HCT116 (cell line): ENCODE measurements at regions not wholly inside any gene's neighbourhood (a gene's known extent, or its start where the extent isn't known, plus 50 kb on each side); places are given as distances from the start of the nearest gene placed in this dataset.
"Not testable (repeated sequence)": the region's sequence is repeated elsewhere in the genome, so short reads cannot be mapped to it uniquely, and the experiment has no call there.

Source experiments
- ATAC-seq: fragments of 200-7000 bp; cut with Tn5 transposase; 2 replicates; pipeline ENCODE4 v1.9.1; 2020; ENCODE audit warnings: mild to moderate bottlenecking, moderate library complexity
- BruUV-seq: library from RNA; stranded (reverse); fragments of 400-500 nt; replicated peaks from 2 replicates; lab custom pipeline; 2021; lab: Mats Ljungman, UMichigan
- CTCF ChIA-PET: fragments of 300-600 bp; sonication (Branson Sonifier 250); formaldehyde crosslinking; loops from one replicate; lab custom pipeline; 2021; ENCODE audit warnings: antibody characterized with exemption; lab: Charles Lee
- POLR2A ChIA-PET: fragments of 300-600, 350-600 bp; sonication (Branson Sonifier 250); formaldehyde crosslinking; loops from one replicate; lab custom pipeline; 2021; ENCODE audit warnings: antibody characterized with exemption; lab: Charles Lee
- RAD21 ChIA-PET, 2 experiments: fragments of 300-600 bp; sonication (Branson Sonifier 250); formaldehyde crosslinking; loops; one replicate each; lab custom pipeline; 2023; ENCODE audit warnings: low total read pairs in 2 of 2; ENCODE audit not compliant: uncharacterized antibody in 2 of 2, unreplicated experiment in 2 of 2, low non-redundant PET in 1 of 2; lab: Charles Lee
- DNase-seq: peaks from one replicate; pipeline ENCODE4 v3.0.0-alpha.2; 2010; ENCODE audit warnings: low read depth, low spot score
- H2AFZ ChIP-seq: fragments of 200-600 bp; shearing (Covaris generic), sonication (generic); 2 replicates; pipeline ENCODE4 v1.6.1; 2017; ENCODE audit warnings: low read depth, mixed run types, mixed read lengths, antibody characterized with exemption, low read length; ENCODE audit not compliant: poor library complexity, severe bottlenecking
- H3K27ac ChIP-seq: 2 replicates; pipeline ENCODE4 v1.5.1; 2012; ENCODE audit warnings: low read depth, low read length
- H3K27me3 ChIP-seq: fragments of 200-600 bp; sonication (generic); 2 replicates; pipeline ENCODE4 v1.6.1; 2016; ENCODE audit warnings: mixed run types, low read length, mixed read lengths; ENCODE audit not compliant: insufficient read depth
- H3K36me3 ChIP-seq, 2 experiments: fragments of 200-500 bp in 1 of 2; fragments of 200-600 bp in 1 of 2; sonication (Bioruptor generic) in 1 of 2; sonication (generic) in 1 of 2; 2 replicates each; pipeline versions ENCODE4 v1.5.1 to v1.6.1; 2014 to 2016; ENCODE audit warnings: low read length in 2 of 2, inconsistent platforms in 1 of 2, mixed read lengths in 1 of 2, mixed run types in 1 of 2; ENCODE audit not compliant: insufficient read depth in 2 of 2, control insufficient read depth in 1 of 2
- H3K4me1 ChIP-seq, 2 experiments: fragments of 200-600 bp in 1 of 2; sonication (generic) in 1 of 2; 2 replicates each; pipeline versions ENCODE4 v1.5.1 to v1.6.1; 2012 to 2017; ENCODE audit warnings: low read length in 2 of 2, inconsistent platforms in 1 of 2, mild to moderate bottlenecking in 1 of 2, mixed read lengths in 1 of 2, mixed run types in 1 of 2, moderate library complexity in 1 of 2; ENCODE audit not compliant: insufficient read depth in 2 of 2, control insufficient read depth in 1 of 2
- H3K4me2 ChIP-seq: fragments of 200-600 bp; sonication (generic); 2 replicates; pipeline ENCODE4 v1.6.1; 2017; ENCODE audit warnings: mixed run types, low read length, mixed read lengths
- H3K4me3 ChIP-seq, 2 experiments: fragments of 200-600 bp in 1 of 2; sonication (generic) in 1 of 2; replicated peaks in 1 of 2; 2 replicates each; pipeline ENCODE4 v1.5.1; 2011 to 2016; ENCODE audit warnings: low read length in 2 of 2, control low read depth in 1 of 2, low read depth in 1 of 2, mild to moderate bottlenecking in 1 of 2, mixed read lengths in 1 of 2, mixed run types in 1 of 2
- H3K79me2 ChIP-seq: fragments of 200-600 bp; sonication (generic); 2 replicates; pipeline ENCODE4 v1.6.1; 2017; ENCODE audit warnings: mild to moderate bottlenecking, mixed run types, low read length, moderate library complexity, mixed read lengths; ENCODE audit not compliant: insufficient read depth
- H3K9ac ChIP-seq: fragments of 200-600 bp; sonication (generic); 2 replicates; pipeline ENCODE4 v1.6.1; 2016; ENCODE audit warnings: low read length, mixed read lengths
- H3K9me2 ChIP-seq: fragments of 200-600 bp; sonication (generic), shearing (Covaris generic); 2 replicates; pipeline ENCODE4 v1.6.1; 2017; ENCODE audit warnings: mixed run types, mild to moderate bottlenecking, moderate library complexity; ENCODE audit not compliant: insufficient read depth
- H3K9me3 ChIP-seq, 2 experiments: fragments of 200-500 bp in 1 of 2; fragments of 200-600 bp in 1 of 2; sonication (Bioruptor generic) in 1 of 2; sonication (generic) in 1 of 2; 2 replicates each; pipeline ENCODE4 v1.6.1; 2014 to 2017; ENCODE audit warnings: low read length in 2 of 2, mixed read lengths in 2 of 2, inconsistent platforms in 1 of 2, low read depth in 1 of 2, mild to moderate bottlenecking in 1 of 2, mixed run types in 1 of 2, moderate library complexity in 1 of 2; ENCODE audit not compliant: control insufficient read depth in 1 of 2, insufficient read depth in 1 of 2
- H4K20me1 ChIP-seq: fragments of 200-600 bp; sonication (generic), shearing (Covaris generic); 2 replicates; pipeline ENCODE4 v1.6.1; 2017; ENCODE audit warnings: mixed run types, mild to moderate bottlenecking, moderate library complexity; ENCODE audit not compliant: insufficient read depth
- CBX3 ChIP-seq: IDR thresholded peaks from 2 replicates; pipeline ENCODE4 v1.6.1; 2012; ENCODE audit warnings: low read depth
- ELF1 ChIP-seq: IDR thresholded peaks from 2 replicates; pipeline ENCODE4 v1.6.1; 2012; ENCODE audit warnings: low read depth, borderline replicate concordance
- EZH2phosphoT487 ChIP-seq: fragments of 200-600 bp; IDR thresholded peaks from 2 replicates; pipeline ENCODE4 v1.6.1; 2018; ENCODE audit warnings: antibody characterized with exemption, borderline replicate concordance
- POLR2A ChIP-seq: IDR thresholded peaks from 2 replicates; pipeline ENCODE4 v1.7.0; 2011; ENCODE audit warnings: borderline replicate concordance; ENCODE audit not compliant: insufficient read depth, insufficient read length; ENCODE audit errors: extremely low read depth
- POLR2AphosphoS5 ChIP-seq: IDR thresholded peaks from 2 replicates; pipeline ENCODE4 v1.6.1; 2011; ENCODE audit warnings: mild to moderate bottlenecking, low read depth, low read length, moderate library complexity
- RAD21 ChIP-seq: IDR thresholded peaks from 2 replicates; pipeline ENCODE4 v1.6.1; 2012; ENCODE audit warnings: low read depth, mild to moderate bottlenecking
- REST ChIP-seq: IDR thresholded peaks from 2 replicates; pipeline ENCODE4 v1.6.1; 2012; ENCODE audit warnings: low read depth
- SIN3A ChIP-seq: IDR thresholded peaks from 2 replicates; pipeline ENCODE4 v1.6.1; 2012; ENCODE audit warnings: low read depth
- SRF ChIP-seq: IDR thresholded peaks from 2 replicates; pipeline ENCODE4 v1.6.1; 2012; ENCODE audit warnings: low read depth
- YY1 ChIP-seq: IDR thresholded peaks from 2 replicates; pipeline ENCODE4 v1.6.1; 2011; ENCODE audit warnings: low read length, low read depth, moderate library complexity, mild to moderate bottlenecking; ENCODE audit not compliant: insufficient replicate concordance; ENCODE audit errors: extremely low read depth
- ZNF274 ChIP-seq: fragments of 200-500 bp; sonication (Bioruptor generic); IDR thresholded peaks from 2 replicates; pipeline ENCODE4 v1.6.1; 2014; ENCODE audit warnings: mild to moderate bottlenecking, low read depth, low read length, inconsistent platforms
- intact Hi-C: fragments of 100-400 bp; cut with micrococcal nuclease; formaldehyde crosslinking; loops from 2 replicates; pipeline ENCODE4 v1.10.0; 2022
- TF ChIP-seq, protein P1 (sequence below): IDR thresholded peaks from 2 replicates; pipeline ENCODE4 v1.6.1; 2012
- TF ChIP-seq, protein P2 (sequence below): IDR thresholded peaks from 2 replicates; pipeline ENCODE4 v1.6.1; 2011; ENCODE audit warnings: mild to moderate bottlenecking, low read length, moderate library complexity; ENCODE audit not compliant: insufficient replicate concordance; ENCODE audit errors: extremely low read depth

- H3K9ac ChIP-seq: no peak overlapping the region
- DNase-seq (no peak), ATAC-seq (no peak)
- H3K4me1 ChIP-seq: no peaks in the 10 kb centered on the region
- peak overlapping the region; percentile 32 for H2AFZ ChIP-seq
- no peaks in the 10 kb centered on the region for H3K79me2 ChIP-seq
- intact Hi-C loops: no loop called here
- no peak overlapping the region for H3K4me3 ChIP-seq
- TF ChIP-seq EZH2phosphoT487: no peak
- TF ChIP-seq POLR2A: no peak
- no peak for TF ChIP-seq YY1
- no peak for TF ChIP-seq SIN3A
- TF ChIP-seq, protein P1, sequence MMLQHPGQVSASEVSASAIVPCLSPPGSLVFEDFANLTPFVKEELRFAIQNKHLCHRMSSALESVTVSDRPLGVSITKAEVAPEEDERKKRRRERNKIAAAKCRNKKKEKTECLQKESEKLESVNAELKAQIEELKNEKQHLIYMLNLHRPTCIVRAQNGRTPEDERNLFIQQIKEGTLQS: no peak
- TF ChIP-seq POLR2AphosphoS5: no peak
- TF ChIP-seq RAD21: no peak
- TF ChIP-seq, protein P2, sequence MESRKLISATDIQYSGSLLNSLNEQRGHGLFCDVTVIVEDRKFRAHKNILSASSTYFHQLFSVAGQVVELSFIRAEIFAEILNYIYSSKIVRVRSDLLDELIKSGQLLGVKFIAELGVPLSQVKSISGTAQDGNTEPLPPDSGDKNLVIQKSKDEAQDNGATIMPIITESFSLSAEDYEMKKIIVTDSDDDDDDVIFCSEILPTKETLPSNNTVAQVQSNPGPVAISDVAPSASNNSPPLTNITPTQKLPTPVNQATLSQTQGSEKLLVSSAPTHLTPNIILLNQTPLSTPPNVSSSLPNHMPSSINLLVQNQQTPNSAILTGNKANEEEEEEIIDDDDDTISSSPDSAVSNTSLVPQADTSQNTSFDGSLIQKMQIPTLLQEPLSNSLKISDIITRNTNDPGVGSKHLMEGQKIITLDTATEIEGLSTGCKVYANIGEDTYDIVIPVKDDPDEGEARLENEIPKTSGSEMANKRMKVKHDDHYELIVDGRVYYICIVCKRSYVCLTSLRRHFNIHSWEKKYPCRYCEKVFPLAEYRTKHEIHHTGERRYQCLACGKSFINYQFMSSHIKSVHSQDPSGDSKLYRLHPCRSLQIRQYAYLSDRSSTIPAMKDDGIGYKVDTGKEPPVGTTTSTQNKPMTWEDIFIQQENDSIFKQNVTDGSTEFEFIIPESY: no peak
- TF ChIP-seq REST: no peak
- TF ChIP-seq CBX3: no peak
- TF ChIP-seq SRF: no peak
- no peak for TF ChIP-seq ZNF274
- no peak for TF ChIP-seq ELF1
- no peaks in the 10 kb centered on the region for H4K20me1 ChIP-seq
- no peaks in the 10 kb centered on the region for H3K27me3 ChIP-seq
- no peak overlapping the region for H3K27ac ChIP-seq
- no peaks in the 10 kb centered on the region for H3K9me3 ChIP-seq
- ChIA-PET POLR2A (no interaction called here), RAD21 (no interaction called here), CTCF (no interaction called here)
- H3K9me2 ChIP-seq: no peaks in the 10 kb centered on the region
- no TSS peak for BruUV-seq
- no peak overlapping the region for H3K4me2 ChIP-seq
- no peaks in the 10 kb centered on the region for H3K36me3 ChIP-seq
These were observed 195.3 kb downstream of the GJA1 start for GRCh38 chr6:121630716-121631115.

- H3K9me2 ChIP-seq, intact Hi-C loops, H3K4me1 ChIP-seq, DNase-seq, H3K4me3 ChIP-seq, H3K36me3 ChIP-seq, CTCF ChIA-PET, POLR2A ChIA-PET, H3K27me3 ChIP-seq, BruUV-seq, H3K9me3 ChIP-seq, H4K20me1 ChIP-seq, RAD21 ChIA-PET, H2AFZ ChIP-seq, H3K79me2 ChIP-seq, H3K9ac ChIP-seq, ATAC-seq, H3K27ac ChIP-seq, H3K4me2 ChIP-seq: not testable (repeated sequence)
These were observed 196.3 kb downstream of the GJA1 start for GRCh38 chr6:121631752-121632151.
